OCI-LY7 (cell line): ENCODE measurements at regions not wholly inside any gene's neighbourhood (a gene's known extent, or its start where the extent isn't known, plus 50 kb on each side); places are given as distances from the start of the nearest gene placed in this dataset.

Experiments used
- BruUV-seq: library from RNA; stranded (reverse); fragments of 400-500 nt; replicated peaks from 2 replicates; lab custom pipeline; 2021; lab: Mats Ljungman, UMichigan
- CTCF ChIA-PET: fragments of 300-600 bp; sonication (Branson Sonifier 250); formaldehyde crosslinking; loops from one replicate; lab custom pipeline; 2022; ENCODE audit warnings: antibody characterized with exemption; ENCODE audit not compliant: unreplicated experiment; lab: Charles Lee
- POLR2A ChIA-PET: fragments of 300-600 bp; sonication (Branson Sonifier 250); formaldehyde crosslinking; loops from one replicate; lab custom pipeline; 2022; ENCODE audit warnings: antibody characterized with exemption; lab: Charles Lee
- DNase-seq: peaks from one replicate; pipeline ENCODE4 v3.0.0-alpha.2; 2015; ENCODE audit warnings: low spot score
- H2AFZ ChIP-seq: fragments of 200-600 bp; sonication (generic), shearing (Covaris generic); 2 replicates; pipeline ENCODE4 v1.6.1; 2014; ENCODE audit warnings: mild to moderate bottlenecking, antibody characterized with exemption, low read length, moderate library complexity
- H3K27ac ChIP-seq: fragments of 200-600 bp; sonication (generic); 2 replicates; pipeline ENCODE4 v1.5.1; 2014; ENCODE audit warnings: mixed run types, low read depth, mild to moderate bottlenecking, moderate library complexity, low read length, inconsistent platforms; ENCODE audit not compliant: poor library complexity, severe bottlenecking
- H3K36me3 ChIP-seq: fragments of 200-600 bp; sonication (generic); 2 replicates; pipeline ENCODE4 v1.6.1; 2014; ENCODE audit warnings: mild to moderate bottlenecking, antibody characterized with exemption, low read length, moderate library complexity, mixed read lengths; ENCODE audit not compliant: insufficient read depth
- H3K4me1 ChIP-seq: fragments of 200-600 bp; sonication (generic); 2 replicates; pipeline ENCODE4 v1.5.1; 2014; ENCODE audit warnings: mild to moderate bottlenecking, low read length; ENCODE audit not compliant: insufficient read depth, poor library complexity, severe bottlenecking
- H3K4me2 ChIP-seq: fragments of 200-600 bp; sonication (generic); 2 replicates; pipeline ENCODE4 v1.6.1; 2014; ENCODE audit warnings: mild to moderate bottlenecking, low read length
- H3K4me3 ChIP-seq: fragments of 200-600 bp; sonication (generic); 2 replicates; pipeline ENCODE4 v1.5.1; 2014; ENCODE audit warnings: mild to moderate bottlenecking, low read depth, low read length; ENCODE audit not compliant: poor library complexity, severe bottlenecking
- H3K79me2 ChIP-seq: fragments of 200-600 bp; sonication (generic); 2 replicates; pipeline ENCODE4 v1.6.1; 2016; ENCODE audit warnings: low read depth, mild to moderate bottlenecking, low read length, moderate library complexity, mixed read lengths; ENCODE audit not compliant: insufficient read depth
- H3K9me2 ChIP-seq: fragments of 200-600 bp; sonication (generic); 2 replicates; pipeline ENCODE4 v1.6.1; 2016; ENCODE audit warnings: mild to moderate bottlenecking, low read length, mixed read lengths; ENCODE audit not compliant: insufficient read depth
- H3K9me3 ChIP-seq: fragments of 200-600 bp; sonication (generic); 2 replicates; pipeline ENCODE4 v1.6.1; 2014; ENCODE audit warnings: mild to moderate bottlenecking, mixed run types, low read length, mixed read lengths
- H4K20me1 ChIP-seq: fragments of 200-600 bp; sonication (generic); 2 replicates; pipeline ENCODE4 v1.6.1; 2014; ENCODE audit warnings: mild to moderate bottlenecking, antibody characterized with exemption, low read length, moderate library complexity, mixed read lengths; ENCODE audit not compliant: insufficient read depth
- CTCF ChIP-seq: fragments of 200-600 bp; sonication (generic); conservative IDR thresholded peaks from 2 replicates; pipeline ENCODE4 v1.5.1; 2014; ENCODE audit warnings: mild to moderate bottlenecking, antibody characterized with exemption, low read length, moderate library complexity, mixed read lengths
- EZH2phosphoT487 ChIP-seq: fragments of 200-600 bp; sonication (generic); IDR thresholded peaks from 2 replicates; pipeline ENCODE4 v1.6.1; 2018; ENCODE audit warnings: low read depth, borderline replicate concordance, mild to moderate bottlenecking, mixed run types, antibody characterized with exemption, low read length, moderate library complexity, mixed read lengths
- intact Hi-C: fragments of 100-400 bp; cut with micrococcal nuclease; formaldehyde crosslinking; loops from one replicate; pipeline ENCODE4 v1.10.0; 2022; ENCODE audit not compliant: unreplicated experiment

DNA sequence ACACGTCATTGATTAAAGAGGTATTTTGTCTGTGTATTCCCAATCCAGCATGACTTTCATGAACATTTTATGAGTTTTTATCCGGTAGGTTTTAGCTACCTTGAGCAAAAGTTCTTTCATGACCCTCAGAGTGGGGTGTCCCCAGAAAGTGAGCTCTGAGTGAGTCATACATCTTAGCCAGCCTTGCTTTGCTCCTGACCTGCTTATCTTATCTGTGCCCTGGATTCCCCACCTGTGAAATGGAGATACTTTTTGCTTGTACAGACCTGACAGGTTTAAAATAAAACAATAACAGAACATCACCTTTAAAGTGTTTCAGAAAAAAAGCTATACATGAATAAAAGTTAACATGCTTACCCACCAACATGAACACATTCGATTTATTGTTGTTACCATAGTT is 202.8 kb upstream of the SOX5 start:
- TF ChIP-seq CTCF (no peak), EZH2phosphoT487 (no peak)
- H3K4me2 ChIP-seq, result no peak overlapping the region
- intact Hi-C loops, result no loop called here
- no peak overlapping the region for H2AFZ ChIP-seq
- H3K9me3 ChIP-seq, result no peaks in the 10 kb centered on the region
- H3K4me1 ChIP-seq, result no peaks in the 10 kb centered on the region
- H3K4me3 ChIP-seq, result no peak overlapping the region
- no peaks in the 10 kb centered on the region for H3K79me2 ChIP-seq
- DNase-seq, result no peak
- POLR2A ChIA-PET, result interaction anchor here (1.1 kb wide), 1 partner anchor 12 kb away, joined by 3 read pairs; no protein-coding TSS in a partner anchor
- no TSS peak for BruUV-seq
- no peaks in the 10 kb centered on the region for H3K9me2 ChIP-seq
- no peaks in the 10 kb centered on the region for H3K36me3 ChIP-seq
- H3K27ac ChIP-seq, result no peak overlapping the region
- no peaks in the 10 kb centered on the region for H4K20me1 ChIP-seq
- CTCF ChIA-PET, result no interaction called here

DNA sequence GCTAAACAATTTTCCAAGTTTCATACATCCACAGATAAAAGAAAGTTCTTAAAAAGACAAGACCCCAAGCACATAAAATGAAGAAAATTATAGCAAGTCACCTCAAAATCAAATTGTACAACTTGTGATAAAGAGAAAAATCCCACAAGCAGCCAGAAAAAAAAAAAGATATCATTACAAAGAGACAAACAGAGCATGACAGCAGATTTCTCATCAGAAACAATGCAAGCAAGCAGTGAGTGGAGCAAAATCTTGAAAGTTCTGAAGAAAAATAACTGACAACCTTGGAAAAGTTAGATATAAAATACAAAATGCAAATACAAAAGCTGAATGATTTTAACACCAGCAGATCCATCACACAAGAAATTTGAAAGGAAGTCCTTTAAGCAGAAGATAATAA is 194.5 kb upstream of the SOX5 start:
- Histone ChIP-seq H3K4me3 (no peak overlapping the region), H3K36me3 (no peaks in the 10 kb centered on the region), H3K27ac (no peak overlapping the region), H3K4me1 (no peaks in the 10 kb centered on the region), H3K79me2 (no peaks in the 10 kb centered on the region), H2AFZ (no peak overlapping the region), H3K9me3 (no peaks in the 10 kb centered on the region), H4K20me1 (no peaks in the 10 kb centered on the region), H3K4me2 (no peak overlapping the region), H3K9me2 (no peaks in the 10 kb centered on the region)
- POLR2A ChIA-PET, result no interaction called here
- CTCF ChIA-PET, result no interaction called here
- BruUV-seq, result no TSS peak
- intact Hi-C loops, result no loop called here
- DNase-seq, result no peak
- no peak for TF ChIP-seq CTCF
- TF ChIP-seq EZH2phosphoT487, result no peak

- Histone ChIP-seq H3K79me2 (no peaks in the 10 kb centered on the region), H3K9me2 (no peaks in the 10 kb centered on the region), H3K4me3 (no peak overlapping the region), H3K9me3 (no peaks in the 10 kb centered on the region), H3K4me1 (no peaks in the 10 kb centered on the region), H2AFZ (no peak overlapping the region), H3K27ac (no peak overlapping the region), H3K4me2 (no peak overlapping the region), H4K20me1 (no peaks in the 10 kb centered on the region), H3K36me3 (no peaks in the 10 kb centered on the region)
- TF ChIP-seq CTCF, result no peak
- TF ChIP-seq EZH2phosphoT487, result no peak
- BruUV-seq, result no TSS peak
- DNase-seq, result no peak
- CTCF ChIA-PET, result no interaction called here
- POLR2A ChIA-PET, result no interaction called here
- intact Hi-C loops, result no loop called here
Observed at GRCh38 chr12:24139035-24139434, 189.6 kb upstream of the SOX5 start.
